ENCODE measurements at regions not wholly inside any gene's neighbourhood (a gene's known extent, or its start where the extent isn't known, plus 50 kb on each side); places are given as distances from the start of the nearest gene placed in this dataset.

DNA sequence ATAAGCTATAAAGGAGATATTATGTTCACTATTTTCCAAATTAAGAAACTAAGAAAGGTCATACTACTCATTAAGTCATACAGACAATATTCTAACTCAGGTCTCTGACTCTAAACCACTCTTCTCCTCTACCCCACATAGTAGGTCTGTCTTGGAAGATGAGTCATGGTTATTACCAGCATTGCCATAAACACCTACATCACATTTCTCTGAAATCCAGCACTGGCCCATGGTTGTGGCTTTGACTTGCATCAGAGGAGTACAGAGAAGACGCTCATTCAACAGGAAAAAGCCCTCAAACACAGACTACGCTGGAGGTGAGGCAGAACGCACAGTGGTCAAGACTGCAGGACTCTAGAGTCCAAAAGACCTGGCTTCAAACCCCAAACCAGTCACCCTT lies 476.8 kb downstream of the COG6 start:
- Histone ChIP-seq H3K27ac (ENCODE audit: low read length, poor library complexity, severe bottlenecking) (no peak overlapping the region), H3K27me3 (ENCODE audit: control insufficient read depth in 1 of 2, insufficient read depth in 1 of 2, low read length in 2 of 2) (no peaks in the 10 kb centered on the region), H2AK5ac (ENCODE audit: low read length, severe bottlenecking) (no peak overlapping the region), H3K23ac (ENCODE audit: low read length in 2 of 2) (no peak overlapping the region), H3K14ac (ENCODE audit: low read length in 2 of 2) (no peak overlapping the region), H3K18ac (ENCODE audit: low read depth in 1 of 2, low read length in 2 of 2) (no peak overlapping the region), H4K8ac (ENCODE audit: low read length) (no peak overlapping the region), H3K9me3 (ENCODE audit: control insufficient read depth, low read length) (no peaks in the 10 kb centered on the region), H2BK120ac (ENCODE audit: low read depth, low read length) (no peak overlapping the region), H3K4me2 (ENCODE audit: low read length, poor library complexity, severe bottlenecking) (no peak overlapping the region), H3K79me1 (replicated peaks; ENCODE audit: low read length, poor library complexity, severe bottlenecking) (no peaks in the 10 kb centered on the region), H2BK12ac (ENCODE audit: low read length in 2 of 2) (no peak overlapping the region), H3K4me3 (ENCODE audit: insufficient read depth in 1 of 2, low read depth in 1 of 2, low read length in 2 of 2) (no peak overlapping the region), H4K91ac (ENCODE audit: low read length) (no peak overlapping the region), H3K4ac (ENCODE audit: low read depth in 1 of 2, low read length in 2 of 2) (no peak overlapping the region), H2AFZ (ENCODE audit: low read depth, low read length) (no peak overlapping the region), H3K36me3 (ENCODE audit: control insufficient read depth in 1 of 2, insufficient read depth in 2 of 2, low read depth in 1 of 2, low read length in 2 of 2) (no peaks in the 10 kb centered on the region), H2BK15ac (ENCODE audit: low read depth, poor library complexity, severe bottlenecking) (no peak overlapping the region), H3K4me1 (ENCODE audit: control insufficient read depth, insufficient read depth, low read depth, low read length) (peaks cover under 1% of the 10 kb centered on the region), H3K9ac (ENCODE audit: low read length) (no peak overlapping the region), H2BK5ac (ENCODE audit: low read depth, low read length, poor library complexity, severe bottlenecking) (no peak overlapping the region)
- WGBS, result 92% methylated on average over 3 of the region's 3 CpGs
- no peak for DNase-seq

DNA sequence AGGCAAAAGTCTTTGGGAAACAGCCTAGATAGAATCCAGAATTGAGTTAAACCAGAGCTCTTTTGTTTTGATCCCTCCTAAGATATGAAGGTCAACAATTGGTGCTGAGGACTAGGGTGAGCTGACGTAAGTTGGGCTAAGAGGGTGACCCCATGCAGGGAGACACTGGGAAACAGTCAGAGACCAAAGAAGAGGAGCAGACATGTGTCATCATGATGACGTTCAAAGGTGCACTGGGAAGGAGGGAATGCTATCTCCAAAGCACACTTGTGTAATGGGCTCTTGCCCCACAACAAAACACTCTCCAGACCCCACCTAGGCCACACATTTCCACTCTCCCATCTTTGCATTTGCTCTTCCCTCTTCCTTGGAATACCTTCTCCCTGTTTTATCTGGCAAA lies 481.4 kb downstream of the COG6 start:
- Histone ChIP-seq H3K4me3 (ENCODE audit: insufficient read depth in 1 of 2, low read depth in 1 of 2, low read length in 2 of 2) (no peak overlapping the region), H3K27ac (ENCODE audit: low read length, poor library complexity, severe bottlenecking) (no peak overlapping the region), H3K23ac (ENCODE audit: low read length in 2 of 2) (no peak overlapping the region), H3K4ac (ENCODE audit: low read depth in 1 of 2, low read length in 2 of 2) (no peak overlapping the region), H3K9me3 (ENCODE audit: control insufficient read depth, low read length) (no peaks in the 10 kb centered on the region), H2AK5ac (ENCODE audit: low read length, severe bottlenecking) (no peak overlapping the region), H4K91ac (ENCODE audit: low read length) (no peak overlapping the region), H3K4me2 (ENCODE audit: low read length, poor library complexity, severe bottlenecking) (no peak overlapping the region), H2AFZ (ENCODE audit: low read depth, low read length) (no peak overlapping the region), H3K27me3 (ENCODE audit: control insufficient read depth in 1 of 2, insufficient read depth in 1 of 2, low read length in 2 of 2) (peaks cover 0 to 4% of the 10 kb centered on the region in 2 experiments), H3K79me1 (replicated peaks; ENCODE audit: low read length, poor library complexity, severe bottlenecking) (no peaks in the 10 kb centered on the region), H4K8ac (ENCODE audit: low read length) (no peak overlapping the region), H3K4me1 (ENCODE audit: control insufficient read depth, insufficient read depth, low read depth, low read length) (no peaks in the 10 kb centered on the region), H2BK15ac (ENCODE audit: low read depth, poor library complexity, severe bottlenecking) (no peak overlapping the region), H2BK5ac (ENCODE audit: low read depth, low read length, poor library complexity, severe bottlenecking) (no peak overlapping the region), H2BK12ac (ENCODE audit: low read length in 2 of 2) (no peak overlapping the region), H3K14ac (ENCODE audit: low read length in 2 of 2) (no peak overlapping the region), H2BK120ac (ENCODE audit: low read depth, low read length) (no peak overlapping the region), H3K9ac (ENCODE audit: low read length) (no peak overlapping the region), H3K18ac (ENCODE audit: low read depth in 1 of 2, low read length in 2 of 2) (no peak overlapping the region), H3K36me3 (ENCODE audit: control insufficient read depth in 1 of 2, insufficient read depth in 2 of 2, low read depth in 1 of 2, low read length in 2 of 2) (no peaks in the 10 kb centered on the region)
- peak; percentile 30 for DNase-seq
- 78% methylated on average over 2 of the region's 2 CpGs for WGBS

DNA sequence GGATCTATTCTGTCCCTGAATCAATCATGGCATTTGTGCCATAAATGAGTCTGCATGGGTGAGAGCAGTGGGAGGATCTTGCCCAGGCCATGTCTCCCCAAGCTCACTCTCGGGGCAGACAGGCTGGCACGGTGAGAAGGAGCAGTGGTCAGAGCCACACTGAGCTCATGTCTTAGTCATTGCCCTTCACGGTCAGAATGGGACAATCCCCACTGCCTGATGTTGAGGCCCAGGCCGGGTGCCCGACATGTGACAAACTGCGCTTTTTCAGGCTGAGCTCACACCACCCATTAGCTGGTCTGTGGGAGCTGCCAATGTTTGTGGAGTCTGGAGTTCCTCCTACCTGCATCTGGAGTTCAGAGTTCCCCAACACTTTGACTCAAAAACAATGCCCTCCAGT lies 481.9 kb downstream of the COG6 start:
- Histone ChIP-seq H3K79me1 (replicated peaks; ENCODE audit: low read length, poor library complexity, severe bottlenecking) (no peaks in the 10 kb centered on the region), H3K23ac (ENCODE audit: low read length in 2 of 2) (no peak overlapping the region), H4K8ac (ENCODE audit: low read length) (no peak overlapping the region), H3K4ac (ENCODE audit: low read depth in 1 of 2, low read length in 2 of 2) (no peak overlapping the region), H3K4me2 (ENCODE audit: low read length, poor library complexity, severe bottlenecking) (no peak overlapping the region), H2BK12ac (ENCODE audit: low read length in 2 of 2) (no peak overlapping the region), H3K18ac (ENCODE audit: low read depth in 1 of 2, low read length in 2 of 2) (no peak overlapping the region), H3K4me1 (ENCODE audit: control insufficient read depth, insufficient read depth, low read depth, low read length) (no peaks in the 10 kb centered on the region), H2BK15ac (ENCODE audit: low read depth, poor library complexity, severe bottlenecking) (no peak overlapping the region), H3K36me3 (ENCODE audit: control insufficient read depth in 1 of 2, insufficient read depth in 2 of 2, low read depth in 1 of 2, low read length in 2 of 2) (no peaks in the 10 kb centered on the region), H3K14ac (ENCODE audit: low read length in 2 of 2) (no peak overlapping the region), H3K9ac (ENCODE audit: low read length) (no peak overlapping the region), H3K27me3 (ENCODE audit: control insufficient read depth in 1 of 2, insufficient read depth in 1 of 2, low read length in 2 of 2) (peaks cover 0 to 4% of the 10 kb centered on the region in 2 experiments), H3K27ac (ENCODE audit: low read length, poor library complexity, severe bottlenecking) (no peak overlapping the region), H3K9me3 (ENCODE audit: control insufficient read depth, low read length) (no peaks in the 10 kb centered on the region), H2BK5ac (ENCODE audit: low read depth, low read length, poor library complexity, severe bottlenecking) (no peak overlapping the region), H2BK120ac (ENCODE audit: low read depth, low read length) (no peak overlapping the region), H3K4me3 (ENCODE audit: insufficient read depth in 1 of 2, low read depth in 1 of 2, low read length in 2 of 2) (no peak overlapping the region), H2AK5ac (ENCODE audit: low read length, severe bottlenecking) (no peak overlapping the region), H2AFZ (ENCODE audit: low read depth, low read length) (no peak overlapping the region), H4K91ac (ENCODE audit: low read length) (no peak overlapping the region)
- WGBS, result 97% methylated on average over 6 of the region's 6 CpGs
- no peak for DNase-seq

DNA sequence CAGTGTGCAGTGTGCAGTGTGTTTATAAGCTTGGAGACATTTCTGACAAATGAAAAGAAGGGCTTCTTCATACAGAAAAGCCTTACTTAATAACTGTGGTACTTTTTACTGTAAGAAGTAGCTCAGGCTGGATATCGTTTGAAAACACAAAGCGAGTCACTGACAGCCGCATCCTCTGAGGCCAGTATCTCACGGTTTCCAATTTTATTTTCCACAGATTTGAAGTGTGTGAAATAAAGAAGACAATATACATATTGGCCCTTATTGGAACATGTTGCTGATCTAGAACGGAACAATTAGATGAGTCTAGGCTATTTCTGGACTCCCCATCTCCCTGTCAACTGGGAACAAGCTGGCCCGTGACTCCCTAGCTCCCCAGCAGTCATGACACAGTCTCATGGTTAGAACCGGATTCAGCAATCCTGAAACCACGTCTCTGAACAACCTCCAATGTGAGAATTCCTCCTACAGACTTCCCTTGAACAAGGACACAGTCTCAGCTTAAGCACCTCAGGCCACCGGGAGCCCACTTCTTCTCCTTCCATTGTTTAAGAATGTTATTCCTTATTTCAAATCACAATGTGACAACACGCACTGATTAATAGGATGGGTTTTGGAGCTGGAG lies 484.5 kb downstream of the COG6 start:
- WGBS, result 58% methylated on average over 10 of the region's 10 CpGs
- no peak overlapping the region for H2BK5ac ChIP-seq (ENCODE audit: low read depth, low read length, poor library complexity, severe bottlenecking)

More for the DNA sequence above, 484.5 kb downstream of the COG6 start:
- Histone ChIP-seq H3K27me3 (ENCODE audit: control insufficient read depth in 1 of 2, insufficient read depth in 1 of 2, low read length in 2 of 2) (peaks cover 0 to 12% of the 10 kb centered on the region in 2 experiments), H3K23ac (ENCODE audit: low read length in 2 of 2) (no peak overlapping the region), H3K4me2 (ENCODE audit: low read length, poor library complexity, severe bottlenecking) (no peak overlapping the region), H2AK5ac (ENCODE audit: low read length, severe bottlenecking) (no peak overlapping the region), H3K36me3 (ENCODE audit: control insufficient read depth in 1 of 2, insufficient read depth in 2 of 2, low read depth in 1 of 2, low read length in 2 of 2) (no peaks in the 10 kb centered on the region), H3K4me3 (ENCODE audit: insufficient read depth in 1 of 2, low read depth in 1 of 2, low read length in 2 of 2) (no peak overlapping the region), H3K4me1 (ENCODE audit: control insufficient read depth, insufficient read depth, low read depth, low read length) (no peaks in the 10 kb centered on the region), H3K4ac (ENCODE audit: low read depth in 1 of 2, low read length in 2 of 2) (no peak overlapping the region), H3K9me3 (ENCODE audit: control insufficient read depth, low read length) (no peaks in the 10 kb centered on the region), H4K8ac (ENCODE audit: low read length) (no peak overlapping the region), H2BK15ac (ENCODE audit: low read depth, poor library complexity, severe bottlenecking) (no peak overlapping the region), H3K79me1 (replicated peaks; ENCODE audit: low read length, poor library complexity, severe bottlenecking) (no peaks in the 10 kb centered on the region), H3K27ac (ENCODE audit: low read length, poor library complexity, severe bottlenecking) (no peak overlapping the region), H2BK120ac (ENCODE audit: low read depth, low read length) (no peak overlapping the region), H2BK12ac (ENCODE audit: low read length in 2 of 2) (no peak overlapping the region), H3K9ac (ENCODE audit: low read length) (no peak overlapping the region), H2AFZ (ENCODE audit: low read depth, low read length) (no peak overlapping the region), H3K14ac (ENCODE audit: low read length in 2 of 2) (no peak overlapping the region), H4K91ac (ENCODE audit: low read length) (no peak overlapping the region), H3K18ac (ENCODE audit: low read depth in 1 of 2, low read length in 2 of 2) (no peak overlapping the region)
- no peak for DNase-seq
